SK-N-SH treated with all-trans-retinoic acid at 6 μM for 48 hours (cell line): ENCODE measurements at regions not wholly inside any gene's neighbourhood (a gene's known extent, or its start where the extent isn't known, plus 50 kb on each side); places are given as distances from the start of the nearest gene placed in this dataset.

Experiments
- BACH2 ChIP-seq: fragments of 250-450 bp; sonication (Bioruptor Pico); IDR thresholded peaks from 2 replicates; pipeline ENCODE4 v1.9.0; 2021; ENCODE audit warnings: mild to moderate bottlenecking, borderline replicate concordance
- CREB5 ChIP-seq: fragments of 250-450 bp; sonication (Bioruptor Pico); IDR thresholded peaks from 2 replicates; pipeline ENCODE4 v1.5.1; 2020; ENCODE audit warnings: low read depth, mild to moderate bottlenecking, moderate library complexity
- CSDC2 ChIP-seq: fragments of 250-450 bp; sonication (Bioruptor Pico); IDR thresholded peaks from 2 replicates; pipeline ENCODE4 v1.5.0; 2020; ENCODE audit warnings: mild to moderate bottlenecking, moderate library complexity
- CSRNP3 ChIP-seq: fragments of 250-450 bp; sonication (Bioruptor Pico); IDR thresholded peaks from 2 replicates; pipeline ENCODE4 v1.5.1; 2021; ENCODE audit warnings: mild to moderate bottlenecking, moderate library complexity
- ISL1 ChIP-seq: fragments of 250-450 bp; sonication (Bioruptor Pico); IDR thresholded peaks from 2 replicates; pipeline ENCODE4 v2.1.2; 2022; ENCODE audit warnings: mild to moderate bottlenecking, moderate library complexity
- PATZ1 ChIP-seq: fragments of 250-450 bp; sonication (Bioruptor Pico); IDR thresholded peaks from 2 replicates; pipeline ENCODE4 v1.8.0; 2020; ENCODE audit warnings: mild to moderate bottlenecking, moderate library complexity, borderline replicate concordance
- POU6F1 ChIP-seq: fragments of 250-450 bp; sonication (Bioruptor Pico); IDR thresholded peaks from 2 replicates; pipeline ENCODE4 v1.8.0; 2021; ENCODE audit warnings: low read depth, mild to moderate bottlenecking, moderate library complexity, borderline replicate concordance
- RARB ChIP-seq: fragments of 250-450 bp; sonication (Bioruptor Pico); IDR thresholded peaks from 2 replicates; pipeline ENCODE4 v1.8.0; 2021; ENCODE audit warnings: mild to moderate bottlenecking, moderate library complexity
- SNAI2 ChIP-seq: fragments of 250-450 bp; sonication (Bioruptor Pico); IDR thresholded peaks from 2 replicates; pipeline ENCODE4 v1.5.0; 2020; ENCODE audit warnings: mild to moderate bottlenecking, moderate library complexity
- ZC3H10 ChIP-seq: fragments of 250-450 bp; sonication (Bioruptor Pico); IDR thresholded peaks from 2 replicates; pipeline ENCODE4 v1.5.1; 2021; ENCODE audit warnings: mild to moderate bottlenecking, moderate library complexity
- ZFP3 ChIP-seq: fragments of 250-450 bp; sonication (Bioruptor Pico); IDR thresholded peaks from 2 replicates; pipeline ENCODE4 v1.5.0; 2020; ENCODE audit warnings: mild to moderate bottlenecking, moderate library complexity
- ZFP30 ChIP-seq: fragments of 450-650 bp; formaldehyde crosslinking; IDR thresholded peaks from 2 replicates; pipeline ENCODE4 v1.5.0; 2022; ENCODE audit warnings: mild to moderate bottlenecking, moderate library complexity
- ZNF70 ChIP-seq: fragments of 450-650 bp; formaldehyde crosslinking; IDR thresholded peaks from 2 replicates; pipeline ENCODE4 v1.5.0; 2020; ENCODE audit warnings: mild to moderate bottlenecking, moderate library complexity
- ZNF8 ChIP-seq: fragments of 450-650 bp; formaldehyde crosslinking; IDR thresholded peaks from 2 replicates; pipeline ENCODE4 v1.5.0; 2020; ENCODE audit warnings: mild to moderate bottlenecking, moderate library complexity

GRCh38 chr18:25818505-25818904 lies 271.9 kb downstream of the SS18 start:
- no peak for TF ChIP-seq ZC3H10 (CRISPR knock-in tag)
- TF ChIP-seq PATZ1 (CRISPR knock-in tag), result no peak
- no peak for TF ChIP-seq RARB (CRISPR knock-in tag)
- no peak for TF ChIP-seq ZNF70
- no peak for TF ChIP-seq BACH2 (CRISPR knock-in tag)
- no peak for TF ChIP-seq CREB5
- TF ChIP-seq ZNF8 (CRISPR knock-in tag), result no peak
- TF ChIP-seq SNAI2 (CRISPR knock-in tag), result no peak
- TF ChIP-seq ZFP30 (CRISPR knock-in tag), result no peak
- no peak for TF ChIP-seq CSDC2 (CRISPR knock-in tag)
- TF ChIP-seq CSRNP3 (CRISPR knock-in tag), result no peak
- TF ChIP-seq ISL1 (CRISPR knock-in tag), result no peak
- no peak for TF ChIP-seq ZFP3 (CRISPR knock-in tag)
- TF ChIP-seq POU6F1, result no peak
